Mesothelial cell of epicardium (in vitro differentiated cells): ENCODE measurements at regions not wholly inside any gene's neighbourhood (a gene's known extent, or its start where the extent isn't known, plus 50 kb on each side); places are given as distances from the start of the nearest gene placed in this dataset.

Source experiments
- DNase-seq, 2 experiments: peaks; one replicate each; pipeline ENCODE4 v3.0.0; 2021; ENCODE audit warnings: low spot score in 2 of 2; ENCODE audit not compliant: unreplicated experiment in 2 of 2
- H3K27ac Mint-ChIP-seq: 2 replicates; pipeline ENCODE4 v1.8.0; 2021; ENCODE audit warnings: mixed read lengths
- H3K27me3 Mint-ChIP-seq: 2 replicates; pipeline ENCODE4 v1.8.0; 2021; ENCODE audit warnings: low read depth, mixed read lengths
- H3K36me3 Mint-ChIP-seq: 2 replicates; pipeline ENCODE4 v1.8.0; 2021; ENCODE audit warnings: mixed read lengths
- H3K4me1 Mint-ChIP-seq: 2 replicates; pipeline ENCODE4 v1.8.0; 2021; ENCODE audit warnings: mixed read lengths
- H3K4me3 Mint-ChIP-seq: 2 replicates; pipeline ENCODE4 v1.8.0; 2021; ENCODE audit warnings: mild to moderate bottlenecking, moderate library complexity, mixed read lengths
- H3K9me3 Mint-ChIP-seq: 2 replicates; pipeline ENCODE4 v1.8.0; 2021; ENCODE audit warnings: mixed read lengths
- CTCF ChIP-seq: fragments of 200-600 bp; sonication (generic); IDR thresholded peaks from one replicate; pipeline ENCODE4 v1.5.0; 2021; ENCODE audit warnings: antibody characterized with exemption; ENCODE audit not compliant: unreplicated experiment

- H3K27ac Mint-ChIP-seq: no peak overlapping the region
These were observed 106.0 kb upstream of the GRXCR1 start for GRCh38 chr4:42786350-42787078.

DNA sequence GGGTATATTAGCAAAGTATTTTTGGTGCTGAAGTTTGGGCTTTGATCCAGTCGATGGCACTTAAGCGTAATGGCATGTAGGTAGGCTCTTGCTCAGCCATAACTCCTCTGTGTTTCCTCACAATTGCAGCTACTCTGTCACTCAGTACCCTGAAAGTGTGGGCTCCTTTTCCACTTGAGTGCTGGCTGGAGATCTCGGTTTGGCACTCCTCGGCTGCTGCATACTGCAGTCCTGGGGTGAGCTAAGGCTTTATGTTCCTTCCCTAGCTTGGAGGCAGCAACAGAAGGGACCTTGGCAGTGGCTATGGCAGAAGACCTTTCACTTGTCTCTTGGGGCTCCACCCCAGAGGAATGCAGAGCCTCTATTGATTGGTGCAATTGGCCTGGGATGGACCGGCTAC, 106.7 kb upstream of the GRXCR1 start:
- H3K4me1 Mint-ChIP-seq: no peaks in the 10 kb centered on the region
- TF ChIP-seq CTCF: no peak
- H3K27me3 Mint-ChIP-seq: peaks cover 8% of the 10 kb centered on the region
- H3K4me3 Mint-ChIP-seq: no peak overlapping the region
- no peak for DNase-seq
- no peaks in the 10 kb centered on the region for H3K36me3 Mint-ChIP-seq
- H3K27ac Mint-ChIP-seq: no peak overlapping the region
- H3K9me3 Mint-ChIP-seq: peaks cover 13% of the 10 kb centered on the region

More at GRCh38 chr4:42786350-42787078, 106.0 kb upstream of the GRXCR1 start:
- DNase-seq: no peak
- TF ChIP-seq CTCF: no peak
- Mint-ChIP-seq H3K36me3 (no peaks in the 10 kb centered on the region), H3K27me3 (peaks cover 8% of the 10 kb centered on the region), H3K9me3 (peaks cover 13% of the 10 kb centered on the region), H3K4me1 (no peaks in the 10 kb centered on the region), H3K4me3 (no peak overlapping the region)

DNA sequence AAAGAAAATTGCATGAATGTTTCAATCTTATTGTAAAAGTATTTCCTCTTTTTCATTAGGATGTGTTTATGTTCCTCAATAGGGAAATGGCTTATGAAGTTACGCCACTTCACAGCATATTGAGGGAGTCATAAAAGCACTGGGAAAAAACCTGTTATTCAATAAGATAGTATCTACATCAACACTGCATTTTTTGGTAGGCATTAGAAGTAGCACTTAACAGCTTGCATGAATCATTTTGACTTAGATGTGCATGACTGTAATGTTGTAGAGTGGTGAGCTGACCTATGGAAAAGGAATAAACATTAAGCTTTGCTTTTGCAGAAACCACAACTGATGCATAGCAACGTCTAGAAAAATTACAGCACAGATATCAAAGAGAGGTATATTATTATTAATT, 111.2 kb upstream of the GRXCR1 start:
- Mint-ChIP-seq H3K4me1 (no peaks in the 10 kb centered on the region), H3K9me3 (peaks cover 13% of the 10 kb centered on the region), H3K4me3 (no peak overlapping the region), H3K27ac (no peak overlapping the region), H3K27me3 (peaks cover 10% of the 10 kb centered on the region), H3K36me3 (no peaks in the 10 kb centered on the region)
- TF ChIP-seq CTCF: no peak
- no peak for DNase-seq

DNA sequence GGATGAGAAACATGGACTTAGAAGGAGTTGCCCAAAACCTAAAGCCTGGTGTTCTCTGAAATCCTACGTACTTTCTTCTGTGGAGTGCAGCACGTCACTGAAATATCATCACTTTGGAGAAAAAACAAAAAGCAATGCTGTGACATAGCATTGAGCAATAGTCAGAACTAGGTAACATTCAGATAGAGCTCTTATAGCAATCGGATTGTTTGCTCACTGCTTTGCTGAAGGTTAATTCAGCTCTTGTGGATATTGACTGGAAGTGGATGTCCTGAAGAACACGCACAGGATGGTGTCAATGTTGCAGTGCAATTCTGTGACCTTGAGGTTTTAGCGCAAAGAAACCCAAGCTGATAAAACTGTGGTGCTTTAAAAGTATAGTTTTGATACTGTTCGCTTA, 114.2 kb upstream of the GRXCR1 start:
- Mint-ChIP-seq H3K4me3 (no peak overlapping the region), H3K27me3 (peaks cover 6% of the 10 kb centered on the region), H3K27ac (no peak overlapping the region), H3K9me3 (peaks cover under 1% of the 10 kb centered on the region), H3K4me1 (no peaks in the 10 kb centered on the region), H3K36me3 (no peaks in the 10 kb centered on the region)
- no peak for DNase-seq
- TF ChIP-seq CTCF: no peak

GRCh38 chr4:42768125-42768748, 111.3 kb upstream of the ATP8A1 start:
- Mint-ChIP-seq H3K36me3 (no peaks in the 10 kb centered on the region), H3K4me3 (no peak overlapping the region), H3K27ac (no peak overlapping the region), H3K4me1 (no peaks in the 10 kb centered on the region), H3K9me3 (peaks cover 4% of the 10 kb centered on the region), H3K27me3 (peaks cover 1% of the 10 kb centered on the region)
- DNase-seq: no peak
- TF ChIP-seq CTCF: no peak
